Activated naive CD8-positive, alpha-beta T cell (primary cell): ENCODE measurements at regions not wholly inside any gene's neighbourhood (a gene's known extent, or its start where the extent isn't known, plus 50 kb on each side); places are given as distances from the start of the nearest gene placed in this dataset.

Source experiments
- H3K27ac Mint-ChIP-seq: one replicate; pipeline ENCODE4 v1.8.0; 2021; ENCODE audit warnings: mixed read lengths
- H3K27me3 Mint-ChIP-seq: one replicate; pipeline ENCODE4 v1.8.0; 2021; ENCODE audit warnings: mixed read lengths
- H3K36me3 Mint-ChIP-seq: one replicate; pipeline ENCODE4 v1.8.0; 2021; ENCODE audit warnings: mixed read lengths
- H3K4me1 Mint-ChIP-seq: one replicate; pipeline ENCODE4 v1.8.0; 2021; ENCODE audit warnings: low read depth, mixed read lengths
- H3K4me3 Mint-ChIP-seq: one replicate; pipeline ENCODE4 v1.8.0; 2021; ENCODE audit warnings: mild to moderate bottlenecking, mixed read lengths
- H3K9me3 Mint-ChIP-seq: one replicate; pipeline ENCODE4 v1.8.0; 2021; ENCODE audit warnings: low read depth, mixed read lengths

- Mint-ChIP-seq H3K9me3 (peaks cover 3% of the 10 kb centered on the region), H3K4me3 (no peak overlapping the region), H3K4me1 (no peaks in the 10 kb centered on the region), H3K27me3 (peaks cover 1% of the 10 kb centered on the region), H3K36me3 (peaks cover 2% of the 10 kb centered on the region), H3K27ac (no peak overlapping the region)
These were observed 117.2 kb upstream of the NXT1 start for GRCh38 chr20:23233341-23233740.

- H3K36me3 Mint-ChIP-seq = peaks cover 2% of the 10 kb centered on the region
These were observed 117.8 kb upstream of the NXT1 start for GRCh38 chr20:23232679-23233308.

GRCh38 chr20:23232219-23232581 is 118.4 kb upstream of the NXT1 start:
- no peaks in the 10 kb centered on the region for H3K4me1 Mint-ChIP-seq
- H3K36me3 Mint-ChIP-seq = no peaks in the 10 kb centered on the region
- no peak overlapping the region for H3K4me3 Mint-ChIP-seq
- no peak overlapping the region for H3K27ac Mint-ChIP-seq
- peaks cover 3% of the 10 kb centered on the region for H3K9me3 Mint-ChIP-seq
- H3K27me3 Mint-ChIP-seq = peaks cover 1% of the 10 kb centered on the region

More at GRCh38 chr20:23232679-23233308, 117.8 kb upstream of the NXT1 start:
- Mint-ChIP-seq H3K27me3 (peaks cover 1% of the 10 kb centered on the region), H3K27ac (no peak overlapping the region), H3K4me1 (no peaks in the 10 kb centered on the region), H3K9me3 (peaks cover 3% of the 10 kb centered on the region), H3K4me3 (no peak overlapping the region)

GRCh38 chr20:23231561-23232218 is 118.9 kb upstream of the NXT1 start:
- H3K27ac Mint-ChIP-seq = no peak overlapping the region

GRCh38 chr20:23230766-23231385 is 119.7 kb upstream of the NXT1 start:
- H3K4me1 Mint-ChIP-seq = no peaks in the 10 kb centered on the region
- no peaks in the 10 kb centered on the region for H3K36me3 Mint-ChIP-seq

More at GRCh38 chr20:23231561-23232218, 118.9 kb upstream of the NXT1 start:
- H3K27me3 Mint-ChIP-seq = peaks cover 1% of the 10 kb centered on the region
- peaks cover 3% of the 10 kb centered on the region for H3K9me3 Mint-ChIP-seq
- H3K4me3 Mint-ChIP-seq = no peak overlapping the region
- H3K4me1 Mint-ChIP-seq = no peaks in the 10 kb centered on the region
- H3K36me3 Mint-ChIP-seq = no peaks in the 10 kb centered on the region

GRCh38 chr20:23229989-23230388 is 120.6 kb upstream of the NXT1 start:
- H3K27me3 Mint-ChIP-seq = peaks cover 1% of the 10 kb centered on the region
- no peak overlapping the region for H3K27ac Mint-ChIP-seq
- no peak overlapping the region for H3K4me3 Mint-ChIP-seq
- no peaks in the 10 kb centered on the region for H3K9me3 Mint-ChIP-seq
- no peaks in the 10 kb centered on the region for H3K4me1 Mint-ChIP-seq
- H3K36me3 Mint-ChIP-seq = no peaks in the 10 kb centered on the region

More at GRCh38 chr20:23230766-23231385, 119.7 kb upstream of the NXT1 start:
- Mint-ChIP-seq H3K27ac (no peak overlapping the region), H3K9me3 (peaks cover 3% of the 10 kb centered on the region), H3K4me3 (no peak overlapping the region), H3K27me3 (peaks cover 1% of the 10 kb centered on the region)

GRCh38 chr20:23228912-23229311 is 121.7 kb upstream of the NXT1 start:
- peaks cover 1% of the 10 kb centered on the region for H3K27me3 Mint-ChIP-seq
- H3K9me3 Mint-ChIP-seq = no peaks in the 10 kb centered on the region
- no peak overlapping the region for H3K4me3 Mint-ChIP-seq
- no peaks in the 10 kb centered on the region for H3K36me3 Mint-ChIP-seq
- H3K4me1 Mint-ChIP-seq = no peaks in the 10 kb centered on the region
- H3K27ac Mint-ChIP-seq = no peak overlapping the region

GRCh38 chr20:23227976-23228375 is 122.6 kb upstream of the NXT1 start:
- no peaks in the 10 kb centered on the region for H3K9me3 Mint-ChIP-seq
- no peaks in the 10 kb centered on the region for H3K36me3 Mint-ChIP-seq
- peaks cover 1% of the 10 kb centered on the region for H3K27me3 Mint-ChIP-seq
- no peak overlapping the region for H3K27ac Mint-ChIP-seq
- H3K4me1 Mint-ChIP-seq = no peaks in the 10 kb centered on the region
- no peak overlapping the region for H3K4me3 Mint-ChIP-seq

- H3K27ac Mint-ChIP-seq = no peak overlapping the region
- H3K9me3 Mint-ChIP-seq = peaks cover under 1% of the 10 kb centered on the region
- no peaks in the 10 kb centered on the region for H3K4me1 Mint-ChIP-seq
- no peak overlapping the region for H3K4me3 Mint-ChIP-seq
- H3K36me3 Mint-ChIP-seq = no peaks in the 10 kb centered on the region
- H3K27me3 Mint-ChIP-seq = peaks cover 1% of the 10 kb centered on the region
These were observed 123.3 kb upstream of the NXT1 start for GRCh38 chr20:23227274-23227673.

GRCh38 chr20:23226612-23227265 is 123.9 kb upstream of the NXT1 start:
- no peaks in the 10 kb centered on the region for H3K4me1 Mint-ChIP-seq
- H3K27ac Mint-ChIP-seq = no peak overlapping the region
- H3K36me3 Mint-ChIP-seq = no peaks in the 10 kb centered on the region
- peaks cover 6% of the 10 kb centered on the region for H3K9me3 Mint-ChIP-seq
- no peak overlapping the region for H3K4me3 Mint-ChIP-seq
- peaks cover 4% of the 10 kb centered on the region for H3K27me3 Mint-ChIP-seq

- Mint-ChIP-seq H3K4me3 (no peak overlapping the region), H3K27ac (no peak overlapping the region), H3K4me1 (no peaks in the 10 kb centered on the region), H3K9me3 (peaks cover 15% of the 10 kb centered on the region), H3K27me3 (peaks cover 4% of the 10 kb centered on the region), H3K36me3 (no peaks in the 10 kb centered on the region)
These were observed 125.1 kb upstream of the NXT1 start for GRCh38 chr20:23225407-23226060.

GRCh38 chr20:23224806-23225205 is 125.8 kb upstream of the NXT1 start:
- H3K27ac Mint-ChIP-seq = no peak overlapping the region
- H3K27me3 Mint-ChIP-seq = peaks cover 4% of the 10 kb centered on the region
- H3K36me3 Mint-ChIP-seq = no peaks in the 10 kb centered on the region
- no peaks in the 10 kb centered on the region for H3K4me1 Mint-ChIP-seq
- H3K9me3 Mint-ChIP-seq = peaks cover 16% of the 10 kb centered on the region
- H3K4me3 Mint-ChIP-seq = no peak overlapping the region

GRCh38 chr20:23223908-23224580 is 126.5 kb upstream of the NXT1 start:
- Mint-ChIP-seq H3K4me1 (no peaks in the 10 kb centered on the region), H3K27ac (no peak overlapping the region), H3K27me3 (peaks cover 4% of the 10 kb centered on the region), H3K4me3 (no peak overlapping the region), H3K36me3 (no peaks in the 10 kb centered on the region), H3K9me3 (peaks cover 16% of the 10 kb centered on the region)

GRCh38 chr20:23222531-23223200 is 127.9 kb upstream of the NXT1 start:
- Mint-ChIP-seq H3K9me3 (peaks cover 19% of the 10 kb centered on the region), H3K36me3 (no peaks in the 10 kb centered on the region), H3K27ac (no peak overlapping the region)

More at GRCh38 chr20:23222531-23223200, 127.9 kb upstream of the NXT1 start:
- H3K4me1 Mint-ChIP-seq = no peaks in the 10 kb centered on the region
- H3K27me3 Mint-ChIP-seq = peaks cover 3% of the 10 kb centered on the region
- H3K4me3 Mint-ChIP-seq = no peak overlapping the region
